ENCODE measurements at regions not wholly inside any gene's neighbourhood (a gene's known extent, or its start where the extent isn't known, plus 50 kb on each side); places are given as distances from the start of the nearest gene placed in this dataset.

- no peak for TF ChIP-seq CTCF (IDR thresholded peaks at IDR 0.05; ENCODE audit: extremely low read depth, insufficient read depth, missing control alignments)
- no peak for DNase-seq (ENCODE audit: low spot score)
- in situ Hi-C loops (cut with MboI; ENCODE audit: low pct_unique_long_range_greater_than_20kb, low sequenced_read_pairs, unreplicated experiment) = no loop called here
Measured at GRCh38 chr5:29960323-29960722, 1233.2 kb upstream of the CDH6 start.

DNA sequence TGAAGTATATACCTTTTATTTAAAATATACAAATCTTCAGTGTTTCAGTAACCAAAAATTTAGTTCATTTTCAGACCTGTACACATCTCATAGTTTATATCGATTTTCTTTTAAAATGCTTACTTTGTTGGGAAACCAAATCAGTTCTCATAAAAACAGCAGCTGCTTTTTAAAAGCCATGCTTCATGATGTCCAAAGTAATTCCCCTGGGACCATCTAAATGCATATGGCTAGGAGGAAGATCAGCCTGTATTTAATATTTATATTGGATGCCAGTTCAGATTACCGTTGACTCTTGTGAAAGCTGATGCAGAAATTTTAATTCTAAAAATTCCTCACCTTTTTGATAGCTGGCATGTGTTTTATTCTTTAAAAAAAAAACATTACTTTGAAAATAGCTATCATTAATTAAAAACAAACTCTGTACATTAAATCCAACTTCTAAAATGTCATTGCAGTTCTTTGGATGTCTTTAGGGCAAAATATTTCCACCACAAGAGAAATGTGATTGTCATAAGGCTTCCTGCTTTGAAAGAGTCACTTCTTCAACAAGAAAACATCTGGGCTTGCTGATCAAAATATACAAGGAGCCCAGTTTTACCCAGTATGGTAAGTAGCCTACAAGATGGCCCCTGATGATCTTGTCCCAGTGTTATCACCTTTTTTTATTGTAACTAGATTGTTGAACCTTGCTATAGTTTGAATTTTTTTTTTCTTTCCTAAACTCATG, 1242.9 kb upstream of the CDH6 start:
- in situ Hi-C loops (cut with MboI; ENCODE audit: low pct_unique_long_range_greater_than_20kb, low sequenced_read_pairs, unreplicated experiment) = no loop called here
- no peak for DNase-seq (ENCODE audit: low spot score)
- TF ChIP-seq CTCF (IDR thresholded peaks at IDR 0.05; ENCODE audit: extremely low read depth, insufficient read depth, missing control alignments) = no peak

DNA sequence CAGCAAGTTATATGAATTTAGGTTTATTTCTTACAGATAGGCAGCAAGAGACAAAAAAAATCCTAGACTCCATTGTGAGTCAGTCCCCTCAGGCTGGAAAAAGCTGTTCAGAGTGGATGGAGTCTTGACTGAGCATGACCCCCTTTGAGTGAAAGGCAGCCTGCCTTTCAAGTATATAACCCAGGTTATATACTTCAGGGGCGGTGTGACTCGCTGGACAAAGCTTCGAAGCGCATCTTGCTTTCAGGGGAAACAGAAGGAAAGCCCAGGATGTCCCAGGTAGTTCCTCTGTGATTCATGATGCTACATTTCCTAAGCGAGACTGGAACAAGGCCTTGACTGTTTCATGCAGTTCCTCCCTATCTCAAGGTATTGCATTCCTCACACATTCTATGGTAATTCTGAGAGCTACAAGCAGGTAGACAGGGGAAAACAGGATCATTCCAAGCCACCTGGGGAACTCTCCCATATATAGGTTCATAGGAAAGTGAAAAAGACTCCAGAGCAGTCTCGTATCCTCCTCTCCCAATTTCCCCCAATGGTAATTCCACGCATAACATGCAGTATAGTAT, 1244.1 kb upstream of the CDH6 start:
- in situ Hi-C loops (cut with MboI; ENCODE audit: low pct_unique_long_range_greater_than_20kb, low sequenced_read_pairs, unreplicated experiment) = no loop called here
- DNase-seq (ENCODE audit: low spot score) = no peak
- TF ChIP-seq CTCF (IDR thresholded peaks at IDR 0.05; ENCODE audit: extremely low read depth, insufficient read depth, missing control alignments) = no peak

- no peak for DNase-seq (ENCODE audit: low spot score)
- TF ChIP-seq CTCF (IDR thresholded peaks at IDR 0.05; ENCODE audit: extremely low read depth, insufficient read depth, missing control alignments) = no peak
- in situ Hi-C loops (cut with MboI; ENCODE audit: low pct_unique_long_range_greater_than_20kb, low sequenced_read_pairs, unreplicated experiment) = no loop called here
Measured at GRCh38 chr5:29944327-29944726, 1249.2 kb upstream of the CDH6 start.

- in situ Hi-C loops (cut with MboI; ENCODE audit: low pct_unique_long_range_greater_than_20kb, low sequenced_read_pairs, unreplicated experiment) = no loop called here
- no peak for TF ChIP-seq CTCF (IDR thresholded peaks at IDR 0.05; ENCODE audit: extremely low read depth, insufficient read depth, missing control alignments)
- no peak for DNase-seq (ENCODE audit: low spot score)
Measured at GRCh38 chr5:29942089-29942488, 1251.4 kb upstream of the CDH6 start.

- no peak for DNase-seq (ENCODE audit: low spot score)
- in situ Hi-C loops (cut with MboI; ENCODE audit: low pct_unique_long_range_greater_than_20kb, low sequenced_read_pairs, unreplicated experiment) = no loop called here
- TF ChIP-seq CTCF (IDR thresholded peaks at IDR 0.05; ENCODE audit: extremely low read depth, insufficient read depth, missing control alignments) = no peak
Measured at GRCh38 chr5:29939988-29940387, 1253.5 kb upstream of the CDH6 start.
